Esophagus squamous epithelium (tissue), 5 donors: ENCODE measurements at regions not wholly inside any gene's neighbourhood (a gene's known extent, or its start where the extent isn't known, plus 50 kb on each side); places are given as distances from the start of the nearest gene placed in this dataset.

Experiments
- DNase-seq: peaks from one replicate; lab custom pipeline; 2025; lab: John Stamatoyannopoulos, UW
- H3K27ac ChIP-seq, 4 donors: fragments of 200-600 bp; sonication (generic); one replicate each; pipeline ENCODE4 v1.5.1; 2016 to 2019; ENCODE audit warnings: mild to moderate bottlenecking in 1 of 4
- H3K27me3 ChIP-seq, 4 donors: fragments of 200-600 bp; sonication (generic); 1 replicate in 3 of 4; 2 replicates in 1 of 4; pipeline versions ENCODE4 v1.5.1 to v1.6.0; 2017 to 2021; ENCODE audit warnings: antibody characterized with exemption in 1 of 4
- H3K36me3 ChIP-seq, 3 donors: fragments of 200-600 bp; sonication (generic); one replicate each; pipeline ENCODE4 v1.5.1; 2016 to 2019
- H3K4me1 ChIP-seq, 3 donors: fragments of 200-600 bp; sonication (generic); one replicate each; pipeline ENCODE4 v1.5.1; 2017 to 2019
- H3K4me3 ChIP-seq, 4 donors: fragments of 200-600 bp; sonication (generic); 1 replicate in 3 of 4; 2 replicates in 1 of 4; pipeline ENCODE4 v1.5.1; 2016 to 2019; ENCODE audit warnings: mild to moderate bottlenecking in 2 of 4, moderate library complexity in 1 of 4
- H3K9me3 ChIP-seq, 3 donors: fragments of 200-600 bp; sonication (generic); one replicate each; pipeline ENCODE4 v1.5.1; 2016 to 2019
- CTCF ChIP-seq, 6 experiments: fragments of 450-650 bp in 4 of 6; fragments of 200-600 bp in 2 of 6; sonication (generic) in 2 of 6; IDR thresholded peaks; one replicate each; pipeline ENCODE4 v1.5.1; 2016 to 2019; ENCODE audit warnings: antibody characterized with exemption in 6 of 6, mild to moderate bottlenecking in 4 of 6, moderate library complexity in 4 of 6
- POLR2A ChIP-seq, 4 donors: fragments of 450-650 bp; IDR thresholded peaks; one replicate each; pipeline ENCODE4 v1.6.1; 2017; ENCODE audit warnings: antibody characterized with exemption in 4 of 4, mild to moderate bottlenecking in 4 of 4, moderate library complexity in 3 of 4
- WGBS, 2 donors: methylation state at CpG; one replicate each; pipeline ENCODE4 v1.1.5; 2018; 5-methylcytosine and 5-hydroxymethylcytosine counted together
- intact Hi-C: fragments of 100-400 bp; cut with DNase I; formaldehyde crosslinking; loops from one replicate; pipeline ENCODE4 v1.15.0; 2022
- donor health status: DM: yes; HTN: yes; CAD: no.

DNA sequence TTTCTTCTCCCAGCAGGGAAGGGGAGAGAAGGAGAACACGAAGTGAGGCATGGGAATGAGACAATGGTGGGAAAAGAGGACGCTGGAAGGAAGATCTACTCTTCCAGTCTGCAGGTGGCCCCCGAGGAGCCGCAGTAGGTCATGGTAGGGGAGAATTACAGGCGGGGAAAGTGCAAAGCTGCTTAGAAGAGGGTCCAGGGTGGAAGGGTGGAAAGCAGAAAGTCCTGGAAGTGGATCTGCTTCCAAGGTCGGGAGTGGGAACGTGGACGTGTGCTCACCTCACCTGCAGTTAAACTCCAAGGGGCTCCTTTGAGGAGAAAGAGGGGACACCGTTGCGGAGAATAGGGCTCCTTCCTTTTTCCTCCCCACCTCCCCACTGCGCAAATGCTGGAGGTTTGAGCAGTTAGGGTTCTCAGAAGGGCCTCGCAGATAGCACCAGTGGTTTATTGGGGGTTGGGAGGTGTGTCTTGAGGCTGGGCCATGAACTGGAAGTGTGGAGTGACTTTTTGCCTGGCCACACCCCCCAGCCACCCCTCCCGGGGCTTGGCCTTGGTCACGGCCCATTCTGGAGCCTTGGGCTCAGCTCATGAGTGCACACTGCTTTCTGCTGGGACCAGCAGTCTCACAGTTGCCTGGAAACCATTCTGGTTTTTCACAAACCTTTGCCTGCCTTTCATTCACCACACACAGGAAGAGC, 100.4 kb upstream of the MLN start:
- WGBS, 2 donors: 67 to 73% methylated on average over 10 to 12 of the region's 14 CpGs
- peaks cover 0 to 23% (median 0%) of the 10 kb centered on the region in 3 donors for H3K4me1 ChIP-seq
- TF ChIP-seq CTCF (IDR thresholded peaks at IDR 0.05) (no peak), POLR2A (IDR thresholded peaks at IDR 0.05) (no peak)
- no peaks in the 10 kb centered on the region for H3K36me3 ChIP-seq
- H3K4me3 ChIP-seq: no peak overlapping the region
- peaks cover 0 to 12% (median 0%) of the 10 kb centered on the region in 4 donors for H3K27me3 ChIP-seq
- no peaks in the 10 kb centered on the region for H3K9me3 ChIP-seq
- H3K27ac ChIP-seq: peak overlapping the region in 2 of 4 donors; percentile 30 to 34
- intact Hi-C loops: no loop called here
- DNase-seq: no peak

- no peaks in the 10 kb centered on the region for H3K36me3 ChIP-seq
- DNase-seq: no peak
- H3K4me3 ChIP-seq: no peak overlapping the region
- H3K4me1 ChIP-seq: peaks cover 0 to 23% (median 0%) of the 10 kb centered on the region in 3 donors
- TF ChIP-seq POLR2A (IDR thresholded peaks at IDR 0.05) (no peak), CTCF (IDR thresholded peaks at IDR 0.05) (no peak)
- intact Hi-C loops: no loop called here
- peaks cover 0 to 12% (median 0%) of the 10 kb centered on the region in 4 donors for H3K27me3 ChIP-seq
- 92 to 98% methylated on average over 3 of the region's 5 CpGs for WGBS, 2 donors
- no peaks in the 10 kb centered on the region for H3K9me3 ChIP-seq
- H3K27ac ChIP-seq: no peak overlapping the region
Observed at GRCh38 chr6:33903579-33903978, 99.8 kb upstream of the MLN start.

GRCh38 chr6:33902457-33902853, 98.7 kb upstream of the MLN start:
- H3K4me1 ChIP-seq: peaks cover 0 to 25% (median 0%) of the 10 kb centered on the region in 3 donors
- peaks cover 0 to 12% (median 0%) of the 10 kb centered on the region in 4 donors for H3K27me3 ChIP-seq
- DNase-seq: no peak
- intact Hi-C loops: no loop called here
- WGBS, 2 donors: 79 to 81% methylated on average over 3 of the region's 3 CpGs
- no peak overlapping the region for H3K4me3 ChIP-seq
- no peaks in the 10 kb centered on the region for H3K36me3 ChIP-seq
- no peaks in the 10 kb centered on the region for H3K9me3 ChIP-seq
- no peak for TF ChIP-seq POLR2A (IDR thresholded peaks at IDR 0.05)
- TF ChIP-seq CTCF (IDR thresholded peaks at IDR 0.05): no peak
- no peak overlapping the region for H3K27ac ChIP-seq

GRCh38 chr6:33901822-33902456, 98.1 kb upstream of the MLN start:
- TF ChIP-seq CTCF (IDR thresholded peaks at IDR 0.05) (no peak), POLR2A (IDR thresholded peaks at IDR 0.05) (no peak)
- Histone ChIP-seq H3K27ac (no peak overlapping the region), H3K4me3 (no peak overlapping the region), H3K27me3 (peaks cover 0 to 12% (median 0%) of the 10 kb centered on the region in 4 donors), H3K9me3 (no peaks in the 10 kb centered on the region), H3K36me3 (no peaks in the 10 kb centered on the region), H3K4me1 (peaks cover 0 to 25% (median 3%) of the 10 kb centered on the region in 3 donors)
- intact Hi-C loops: no loop called here
- WGBS, 2 donors: 79 to 90% methylated on average over 5 of the region's 5 CpGs
- no peak for DNase-seq

GRCh38 chr6:33898771-33899170, 95.0 kb upstream of the MLN start:
- no peak overlapping the region for H3K4me3 ChIP-seq
- DNase-seq: no peak
- no peak for TF ChIP-seq POLR2A (IDR thresholded peaks at IDR 0.05)
- no peak for TF ChIP-seq CTCF (IDR thresholded peaks at IDR 0.05)
- intact Hi-C loops: no loop called here
- 0 to 64% methylated on average over 1 to 2 of the region's 3 CpGs for WGBS, 2 donors
- H3K9me3 ChIP-seq: no peaks in the 10 kb centered on the region
- H3K27ac ChIP-seq: no peak overlapping the region
- peaks cover 0 to 19% (median 7%) of the 10 kb centered on the region in 3 donors for H3K4me1 ChIP-seq
- H3K36me3 ChIP-seq: no peaks in the 10 kb centered on the region
- peaks cover 0 to 12% (median 0%) of the 10 kb centered on the region in 4 donors for H3K27me3 ChIP-seq
